Activated B cell treated with CpG ODN at 0.5 μM for 24 hours (primary cell): ENCODE measurements at regions not wholly inside any gene's neighbourhood (a gene's known extent, or its start where the extent isn't known, plus 50 kb on each side); places are given as distances from the start of the nearest gene placed in this dataset.

Experiments used
- ATAC-seq: fragments of 200-7000 bp; cut with Tn5 transposase; one replicate; pipeline ENCODE4 v1.10.0; 2021; ENCODE audit warnings: low read depth, mild to moderate bottlenecking, moderate library complexity
- CTCF ChIA-PET: fragments of 350-600 bp; sonication (Branson Sonifier 250); formaldehyde crosslinking; loops from one replicate; lab custom pipeline; 2021; ENCODE audit warnings: antibody characterized with exemption; lab: Charles Lee
- POLR2A ChIA-PET: fragments of 350-600 bp; sonication (Branson Sonifier 250); formaldehyde crosslinking; loops from one replicate; lab custom pipeline; 2021; ENCODE audit warnings: antibody characterized with exemption; lab: Charles Lee
- DNase-seq: peaks from one replicate; pipeline ENCODE4 v3.0.0; 2022
- H3K27ac Mint-ChIP-seq: one replicate; pipeline ENCODE4 v1.8.0; 2020; ENCODE audit warnings: mixed read lengths
- H3K27me3 Mint-ChIP-seq: one replicate; pipeline ENCODE4 v1.8.0; 2021; ENCODE audit warnings: mixed read lengths
- H3K36me3 Mint-ChIP-seq: one replicate; pipeline ENCODE4 v1.8.0; 2021; ENCODE audit warnings: low read depth, mixed read lengths
- H3K4me1 Mint-ChIP-seq: one replicate; pipeline ENCODE4 v1.8.0; 2021; ENCODE audit warnings: mixed read lengths
- H3K4me3 Mint-ChIP-seq: one replicate; pipeline ENCODE4 v1.8.0; 2020; ENCODE audit warnings: mild to moderate bottlenecking, mixed read lengths
- H3K9me3 Mint-ChIP-seq: one replicate; pipeline ENCODE4 v1.8.0; 2020; ENCODE audit warnings: mixed read lengths
- intact Hi-C: fragments of 100-400 bp; cut with micrococcal nuclease; formaldehyde crosslinking; loops from one replicate; pipeline ENCODE4 v1.15.1; 2024
- TF ChIP-seq, protein P1 (sequence below): fragments of 200-600 bp; IDR thresholded peaks from one replicate; pipeline ENCODE4 v1.8.0; 2022; ENCODE audit warnings: antibody characterized with exemption, mild to moderate bottlenecking

GRCh38 chr22:48926643-48927042 lies 901.0 kb downstream of the BRD1 start:
- DNase-seq (no peak), ATAC-seq (no peak)
- H3K36me3 Mint-ChIP-seq = no peaks in the 10 kb centered on the region
- H3K4me1 Mint-ChIP-seq = no peaks in the 10 kb centered on the region
- no peaks in the 10 kb centered on the region for H3K9me3 Mint-ChIP-seq
- TF ChIP-seq, protein P1, sequence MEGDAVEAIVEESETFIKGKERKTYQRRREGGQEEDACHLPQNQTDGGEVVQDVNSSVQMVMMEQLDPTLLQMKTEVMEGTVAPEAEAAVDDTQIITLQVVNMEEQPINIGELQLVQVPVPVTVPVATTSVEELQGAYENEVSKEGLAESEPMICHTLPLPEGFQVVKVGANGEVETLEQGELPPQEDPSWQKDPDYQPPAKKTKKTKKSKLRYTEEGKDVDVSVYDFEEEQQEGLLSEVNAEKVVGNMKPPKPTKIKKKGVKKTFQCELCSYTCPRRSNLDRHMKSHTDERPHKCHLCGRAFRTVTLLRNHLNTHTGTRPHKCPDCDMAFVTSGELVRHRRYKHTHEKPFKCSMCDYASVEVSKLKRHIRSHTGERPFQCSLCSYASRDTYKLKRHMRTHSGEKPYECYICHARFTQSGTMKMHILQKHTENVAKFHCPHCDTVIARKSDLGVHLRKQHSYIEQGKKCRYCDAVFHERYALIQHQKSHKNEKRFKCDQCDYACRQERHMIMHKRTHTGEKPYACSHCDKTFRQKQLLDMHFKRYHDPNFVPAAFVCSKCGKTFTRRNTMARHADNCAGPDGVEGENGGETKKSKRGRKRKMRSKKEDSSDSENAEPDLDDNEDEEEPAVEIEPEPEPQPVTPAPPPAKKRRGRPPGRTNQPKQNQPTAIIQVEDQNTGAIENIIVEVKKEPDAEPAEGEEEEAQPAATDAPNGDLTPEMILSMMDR = no peak
- intact Hi-C loops = no loop called here
- POLR2A ChIA-PET = no interaction called here
- no peak overlapping the region for H3K4me3 Mint-ChIP-seq
- H3K27ac Mint-ChIP-seq = no peak overlapping the region
- no peaks in the 10 kb centered on the region for H3K27me3 Mint-ChIP-seq
- CTCF ChIA-PET = no interaction called here

DNA sequence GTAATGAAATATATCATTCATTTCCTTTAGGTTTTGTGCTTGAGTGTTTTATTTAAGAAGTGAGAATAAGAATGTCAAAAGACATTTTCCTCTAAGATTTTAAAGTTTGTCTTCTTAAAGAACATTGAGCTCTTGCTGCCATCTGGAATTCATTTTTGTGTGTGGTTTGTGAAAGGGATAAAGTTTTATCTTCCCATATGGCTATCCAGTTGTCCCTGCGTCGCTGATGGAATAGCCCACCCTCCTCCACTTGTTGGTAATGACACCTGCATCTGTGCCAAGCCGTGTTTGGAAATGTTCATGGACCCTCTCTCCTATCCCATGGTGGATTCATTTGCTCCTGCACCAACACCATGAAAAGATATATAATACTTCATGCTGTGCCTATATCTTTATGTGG lies 901.5 kb downstream of the BRD1 start:
- ChIA-PET CTCF (no interaction called here), POLR2A (no interaction called here)
- Mint-ChIP-seq H3K9me3 (no peaks in the 10 kb centered on the region), H3K27ac (no peak overlapping the region), H3K4me1 (no peaks in the 10 kb centered on the region), H3K36me3 (no peaks in the 10 kb centered on the region), H3K27me3 (no peaks in the 10 kb centered on the region), H3K4me3 (no peak overlapping the region)
- TF ChIP-seq, protein P1 = no peak
- ATAC-seq (no peak), DNase-seq (no peak)
- intact Hi-C loops = no loop called here

DNA sequence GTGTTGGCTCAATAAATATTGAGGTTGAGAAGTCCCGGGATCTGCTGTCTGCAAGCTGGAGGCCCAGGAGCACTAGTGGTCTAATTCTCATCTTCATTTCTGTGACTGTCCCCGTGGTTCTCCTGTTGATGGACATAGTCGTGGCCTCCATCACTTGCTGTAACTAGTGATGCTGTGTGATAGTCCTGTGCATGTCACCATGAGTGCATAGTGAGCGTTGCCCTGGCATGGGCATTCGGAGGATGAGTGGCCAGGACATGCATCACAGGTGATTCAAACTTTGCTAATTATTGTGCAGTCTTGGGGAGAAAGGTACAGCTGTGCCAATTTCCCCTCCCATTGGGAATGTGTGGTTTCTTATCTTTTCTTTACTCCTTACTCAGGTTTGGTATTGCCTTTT lies 902.2 kb downstream of the BRD1 start:
- no peaks in the 10 kb centered on the region for H3K36me3 Mint-ChIP-seq
- no peak for DNase-seq
- TF ChIP-seq, protein P1 = no peak
- CTCF ChIA-PET = no interaction called here
- POLR2A ChIA-PET = no interaction called here
- intact Hi-C loops = no loop called here
- H3K4me1 Mint-ChIP-seq = no peaks in the 10 kb centered on the region
- no peaks in the 10 kb centered on the region for H3K9me3 Mint-ChIP-seq
- H3K4me3 Mint-ChIP-seq = no peak overlapping the region
- ATAC-seq = no peak
- H3K27ac Mint-ChIP-seq = no peak overlapping the region
- no peaks in the 10 kb centered on the region for H3K27me3 Mint-ChIP-seq

DNA sequence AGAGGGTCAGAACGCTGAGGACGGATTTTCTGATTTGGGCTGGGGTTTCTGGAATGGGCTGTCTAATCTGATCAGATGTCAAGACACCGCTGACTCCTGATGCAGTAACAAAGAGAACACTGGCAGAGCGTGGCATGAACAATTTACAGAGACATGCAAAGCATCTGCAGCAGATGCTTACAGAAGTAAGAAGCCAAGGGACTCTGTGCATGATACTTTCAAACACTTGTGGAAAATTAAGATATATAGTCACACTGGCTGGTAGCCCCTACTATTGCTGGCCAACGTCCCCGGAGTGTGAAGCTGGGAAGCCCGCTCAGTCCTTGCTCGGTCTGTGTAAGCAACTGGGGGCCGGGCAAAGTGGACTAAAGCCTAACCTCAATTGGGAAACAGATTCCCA lies 903.7 kb downstream of the BRD1 start:
- TF ChIP-seq, protein P1 = no peak
- Mint-ChIP-seq H3K36me3 (no peaks in the 10 kb centered on the region), H3K4me3 (no peak overlapping the region), H3K27ac (no peak overlapping the region), H3K4me1 (no peaks in the 10 kb centered on the region), H3K27me3 (no peaks in the 10 kb centered on the region), H3K9me3 (no peaks in the 10 kb centered on the region)
- ChIA-PET POLR2A (no interaction called here), CTCF (no interaction called here)
- intact Hi-C loops = no loop called here
- DNase-seq = no peak
- ATAC-seq = no peak

- Mint-ChIP-seq H3K36me3 (no peaks in the 10 kb centered on the region), H3K4me1 (no peaks in the 10 kb centered on the region), H3K4me3 (no peak overlapping the region), H3K9me3 (no peaks in the 10 kb centered on the region), H3K27ac (no peak overlapping the region), H3K27me3 (no peaks in the 10 kb centered on the region)
- TF ChIP-seq, protein P1 = no peak
- ATAC-seq = no peak
- DNase-seq = no peak
- ChIA-PET POLR2A (no interaction called here), CTCF (no interaction called here)
- intact Hi-C loops = no loop called here
Measured at GRCh38 chr22:48923165-48923865, 904.4 kb downstream of the BRD1 start.
